OCI-LY7 (cell line): ENCODE measurements at regions not wholly inside any gene's neighbourhood (a gene's known extent, or its start where the extent isn't known, plus 50 kb on each side); places are given as distances from the start of the nearest gene placed in this dataset.

Experiments
- BruUV-seq: library from RNA; stranded (reverse); fragments of 400-500 nt; replicated peaks from 2 replicates; lab custom pipeline; 2021; lab: Mats Ljungman, UMichigan
- CTCF ChIA-PET: fragments of 300-600 bp; sonication (Branson Sonifier 250); formaldehyde crosslinking; loops from one replicate; lab custom pipeline; 2022; ENCODE audit warnings: antibody characterized with exemption; ENCODE audit not compliant: unreplicated experiment; lab: Charles Lee
- POLR2A ChIA-PET: fragments of 300-600 bp; sonication (Branson Sonifier 250); formaldehyde crosslinking; loops from one replicate; lab custom pipeline; 2022; ENCODE audit warnings: antibody characterized with exemption; lab: Charles Lee
- DNase-seq: peaks from one replicate; pipeline ENCODE4 v3.0.0-alpha.2; 2015; ENCODE audit warnings: low spot score
- H2AFZ ChIP-seq: fragments of 200-600 bp; sonication (generic), shearing (Covaris generic); 2 replicates; pipeline ENCODE4 v1.6.1; 2014; ENCODE audit warnings: mild to moderate bottlenecking, antibody characterized with exemption, low read length, moderate library complexity
- H3K27ac ChIP-seq: fragments of 200-600 bp; sonication (generic); 2 replicates; pipeline ENCODE4 v1.5.1; 2014; ENCODE audit warnings: mixed run types, low read depth, mild to moderate bottlenecking, moderate library complexity, low read length, inconsistent platforms; ENCODE audit not compliant: poor library complexity, severe bottlenecking
- H3K36me3 ChIP-seq: fragments of 200-600 bp; sonication (generic); 2 replicates; pipeline ENCODE4 v1.6.1; 2014; ENCODE audit warnings: mild to moderate bottlenecking, antibody characterized with exemption, low read length, moderate library complexity, mixed read lengths; ENCODE audit not compliant: insufficient read depth
- H3K4me1 ChIP-seq: fragments of 200-600 bp; sonication (generic); 2 replicates; pipeline ENCODE4 v1.5.1; 2014; ENCODE audit warnings: mild to moderate bottlenecking, low read length; ENCODE audit not compliant: insufficient read depth, poor library complexity, severe bottlenecking
- H3K4me2 ChIP-seq: fragments of 200-600 bp; sonication (generic); 2 replicates; pipeline ENCODE4 v1.6.1; 2014; ENCODE audit warnings: mild to moderate bottlenecking, low read length
- H3K4me3 ChIP-seq: fragments of 200-600 bp; sonication (generic); 2 replicates; pipeline ENCODE4 v1.5.1; 2014; ENCODE audit warnings: mild to moderate bottlenecking, low read depth, low read length; ENCODE audit not compliant: poor library complexity, severe bottlenecking
- H3K79me2 ChIP-seq: fragments of 200-600 bp; sonication (generic); 2 replicates; pipeline ENCODE4 v1.6.1; 2016; ENCODE audit warnings: low read depth, mild to moderate bottlenecking, low read length, moderate library complexity, mixed read lengths; ENCODE audit not compliant: insufficient read depth
- H3K9me2 ChIP-seq: fragments of 200-600 bp; sonication (generic); 2 replicates; pipeline ENCODE4 v1.6.1; 2016; ENCODE audit warnings: mild to moderate bottlenecking, low read length, mixed read lengths; ENCODE audit not compliant: insufficient read depth
- H3K9me3 ChIP-seq: fragments of 200-600 bp; sonication (generic); 2 replicates; pipeline ENCODE4 v1.6.1; 2014; ENCODE audit warnings: mild to moderate bottlenecking, mixed run types, low read length, mixed read lengths
- H4K20me1 ChIP-seq: fragments of 200-600 bp; sonication (generic); 2 replicates; pipeline ENCODE4 v1.6.1; 2014; ENCODE audit warnings: mild to moderate bottlenecking, antibody characterized with exemption, low read length, moderate library complexity, mixed read lengths; ENCODE audit not compliant: insufficient read depth
- CTCF ChIP-seq: fragments of 200-600 bp; sonication (generic); conservative IDR thresholded peaks from 2 replicates; pipeline ENCODE4 v1.5.1; 2014; ENCODE audit warnings: mild to moderate bottlenecking, antibody characterized with exemption, low read length, moderate library complexity, mixed read lengths
- EZH2phosphoT487 ChIP-seq: fragments of 200-600 bp; sonication (generic); IDR thresholded peaks from 2 replicates; pipeline ENCODE4 v1.6.1; 2018; ENCODE audit warnings: low read depth, borderline replicate concordance, mild to moderate bottlenecking, mixed run types, antibody characterized with exemption, low read length, moderate library complexity, mixed read lengths
- intact Hi-C: fragments of 100-400 bp; cut with micrococcal nuclease; formaldehyde crosslinking; loops from one replicate; pipeline ENCODE4 v1.10.0; 2022; ENCODE audit not compliant: unreplicated experiment

GRCh38 chr6:50187351-50187921 is 137.7 kb upstream of the DEFB112 start:
- Histone ChIP-seq H3K4me3 (no peak overlapping the region), H3K27ac (no peak overlapping the region), H3K9me2 (no peaks in the 10 kb centered on the region), H3K36me3 (no peaks in the 10 kb centered on the region), H2AFZ (no peak overlapping the region), H3K79me2 (no peaks in the 10 kb centered on the region), H3K4me1 (no peaks in the 10 kb centered on the region), H3K4me2 (no peak overlapping the region), H3K9me3 (no peaks in the 10 kb centered on the region), H4K20me1 (no peaks in the 10 kb centered on the region)
- TF ChIP-seq CTCF = no peak
- TF ChIP-seq EZH2phosphoT487 = no peak
- ChIA-PET POLR2A (no interaction called here), CTCF (no interaction called here)
- intact Hi-C loops = no loop called here
- BruUV-seq = no TSS peak
- no peak for DNase-seq

GRCh38 chr6:50198245-50198644 is 148.5 kb upstream of the DEFB112 start:
- Histone ChIP-seq H3K4me2 (no peak overlapping the region), H3K27ac (no peak overlapping the region), H2AFZ (no peak overlapping the region), H3K4me1 (no peaks in the 10 kb centered on the region), H3K36me3 (no peaks in the 10 kb centered on the region), H3K9me2 (no peaks in the 10 kb centered on the region), H3K79me2 (no peaks in the 10 kb centered on the region), H3K9me3 (no peaks in the 10 kb centered on the region), H3K4me3 (no peak overlapping the region), H4K20me1 (no peaks in the 10 kb centered on the region)
- no peak for DNase-seq
- ChIA-PET POLR2A (no interaction called here), CTCF (no interaction called here)
- intact Hi-C loops = no loop called here
- TF ChIP-seq EZH2phosphoT487 = no peak
- BruUV-seq = no TSS peak

- intact Hi-C loops = no loop called here
- CTCF ChIA-PET = no interaction called here
- Histone ChIP-seq H3K4me1 (no peaks in the 10 kb centered on the region), H3K79me2 (no peaks in the 10 kb centered on the region), H3K4me2 (no peak overlapping the region), H3K9me3 (no peaks in the 10 kb centered on the region), H3K9me2 (no peaks in the 10 kb centered on the region), H3K27ac (no peak overlapping the region), H3K36me3 (no peaks in the 10 kb centered on the region), H4K20me1 (no peaks in the 10 kb centered on the region), H2AFZ (no peak overlapping the region), H3K4me3 (no peak overlapping the region)
- POLR2A ChIA-PET = interaction anchor here (0.6 kb wide), 1 partner anchor 413 kb away, joined by 3 read pairs; no protein-coding TSS in a partner anchor
- DNase-seq = no peak
- no TSS peak for BruUV-seq
- no peak for TF ChIP-seq EZH2phosphoT487
- TF ChIP-seq CTCF = no peak
These were observed 153.0 kb upstream of the DEFB112 start for GRCh38 chr6:50202766-50203165.
